ENCODE measurements at regions not wholly inside any gene's neighbourhood (a gene's known extent, or its start where the extent isn't known, plus 50 kb on each side); places are given as distances from the start of the nearest gene placed in this dataset.

DNA sequence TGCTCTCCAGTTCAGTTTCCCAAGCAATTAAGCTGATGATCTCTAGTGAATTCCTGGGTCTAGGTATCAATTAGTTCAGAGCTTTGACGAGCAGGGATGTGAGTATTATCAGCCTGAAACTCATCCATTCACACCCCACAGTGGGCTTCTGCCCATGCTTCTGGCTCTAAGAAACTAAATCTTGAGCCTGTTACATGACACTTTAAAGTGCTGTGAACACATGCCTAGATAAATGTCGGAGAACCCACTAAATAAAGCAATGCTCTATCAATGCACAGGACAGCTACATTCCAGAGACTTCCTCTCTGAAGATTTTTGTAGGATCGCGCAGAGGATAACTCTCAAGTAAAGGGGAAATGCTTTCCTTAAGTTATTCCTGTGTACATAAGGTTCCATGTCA, 356.5 kb upstream of the TNP1 start:
- DNase-seq (no peak), ATAC-seq (no peak)
- peaks cover 18% of the 10 kb centered on the region for H3K27me3 Mint-ChIP-seq
- H3K9me3 ChIP-seq (ENCODE audit: control insufficient read depth, low read length, poor library complexity, severe bottlenecking) = no peaks in the 10 kb centered on the region
- H3K4me3 Mint-ChIP-seq = no peak overlapping the region
- H3K4me1 Mint-ChIP-seq = no peaks in the 10 kb centered on the region
- no peaks in the 10 kb centered on the region for H3K36me3 Mint-ChIP-seq (ENCODE audit: low read depth)
- H3K27ac Mint-ChIP-seq = no peak overlapping the region

DNA sequence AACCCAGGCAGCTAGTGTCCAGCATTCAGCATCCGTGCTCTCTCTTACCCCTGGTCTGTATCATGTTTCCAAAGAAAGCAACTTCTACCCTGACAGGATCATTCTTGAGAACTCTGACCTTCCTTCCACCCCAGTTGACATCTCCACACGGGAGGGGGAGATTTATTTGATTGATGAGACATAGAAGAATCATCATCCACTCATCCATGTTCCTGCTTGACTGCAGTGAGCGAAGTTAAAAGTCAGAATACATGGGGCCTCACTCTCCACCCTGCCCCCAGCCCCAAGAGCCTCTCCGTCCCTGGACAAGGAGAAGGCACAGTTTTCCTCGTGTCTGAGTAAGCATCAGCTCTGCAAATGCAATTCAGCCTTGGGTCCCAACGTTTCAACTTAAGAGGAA, 356.0 kb upstream of the TNP1 start:
- Mint-ChIP-seq H3K27ac (no peak overlapping the region), H3K4me1 (no peaks in the 10 kb centered on the region), H3K36me3 (ENCODE audit: low read depth) (no peaks in the 10 kb centered on the region), H3K4me3 (no peak overlapping the region), H3K27me3 (peaks cover 18% of the 10 kb centered on the region)
- no peak for DNase-seq
- no peak for ATAC-seq
- H3K9me3 ChIP-seq (ENCODE audit: control insufficient read depth, low read length, poor library complexity, severe bottlenecking) = no peaks in the 10 kb centered on the region

DNA sequence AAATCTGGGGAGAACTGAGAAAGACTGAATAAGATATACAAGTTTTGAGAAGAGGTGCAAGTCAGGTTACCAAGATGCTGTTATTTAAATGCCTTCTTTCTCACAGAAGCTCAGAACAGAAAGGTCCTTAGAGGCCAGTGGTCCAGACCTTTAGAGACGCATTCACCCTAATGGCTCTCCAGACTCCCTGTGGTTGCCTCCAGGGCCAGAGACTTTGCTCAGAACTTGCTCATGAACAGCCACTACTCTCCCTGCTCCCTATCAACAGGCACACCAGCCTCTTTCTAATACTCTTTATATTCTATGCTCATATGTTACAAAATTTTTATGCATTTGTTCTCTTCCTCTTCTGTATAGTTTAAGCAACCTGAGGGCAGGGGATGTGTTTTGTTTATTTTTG, 349.0 kb upstream of the TNP1 start:
- H3K4me3 Mint-ChIP-seq = no peak overlapping the region
- no peak for ATAC-seq
- no peaks in the 10 kb centered on the region for H3K9me3 ChIP-seq (ENCODE audit: control insufficient read depth, low read length, poor library complexity, severe bottlenecking)
- peaks cover 35% of the 10 kb centered on the region for H3K27me3 Mint-ChIP-seq
- no peak overlapping the region for H3K27ac Mint-ChIP-seq
- no peaks in the 10 kb centered on the region for H3K36me3 Mint-ChIP-seq (ENCODE audit: low read depth)
- no peaks in the 10 kb centered on the region for H3K4me1 Mint-ChIP-seq
- DNase-seq = no peak

DNA sequence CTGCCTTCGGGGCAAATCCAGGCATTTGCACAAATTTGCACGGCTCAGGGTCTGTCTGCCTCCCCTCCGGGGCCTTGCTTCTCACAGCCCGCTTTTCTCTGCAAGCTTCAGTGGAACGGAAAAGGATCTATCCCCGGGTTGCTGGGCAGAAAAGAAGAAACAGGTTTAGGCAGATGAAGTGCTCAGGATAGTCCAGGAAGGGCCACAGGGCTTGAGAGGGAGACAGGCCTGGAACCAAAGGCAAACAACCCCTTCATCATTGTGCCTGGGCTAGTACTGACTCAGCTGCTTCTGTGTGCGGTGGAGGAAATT, 347.8 kb upstream of the TNP1 start:
- DNase-seq = no peak
- H3K27me3 Mint-ChIP-seq = peaks cover 35% of the 10 kb centered on the region
- no peaks in the 10 kb centered on the region for H3K4me1 Mint-ChIP-seq
- no peak for ATAC-seq
- H3K9me3 ChIP-seq (ENCODE audit: control insufficient read depth, low read length, poor library complexity, severe bottlenecking) = no peaks in the 10 kb centered on the region
- no peaks in the 10 kb centered on the region for H3K36me3 Mint-ChIP-seq (ENCODE audit: low read depth)
- no peak overlapping the region for H3K4me3 Mint-ChIP-seq
- no peak overlapping the region for H3K27ac Mint-ChIP-seq

DNA sequence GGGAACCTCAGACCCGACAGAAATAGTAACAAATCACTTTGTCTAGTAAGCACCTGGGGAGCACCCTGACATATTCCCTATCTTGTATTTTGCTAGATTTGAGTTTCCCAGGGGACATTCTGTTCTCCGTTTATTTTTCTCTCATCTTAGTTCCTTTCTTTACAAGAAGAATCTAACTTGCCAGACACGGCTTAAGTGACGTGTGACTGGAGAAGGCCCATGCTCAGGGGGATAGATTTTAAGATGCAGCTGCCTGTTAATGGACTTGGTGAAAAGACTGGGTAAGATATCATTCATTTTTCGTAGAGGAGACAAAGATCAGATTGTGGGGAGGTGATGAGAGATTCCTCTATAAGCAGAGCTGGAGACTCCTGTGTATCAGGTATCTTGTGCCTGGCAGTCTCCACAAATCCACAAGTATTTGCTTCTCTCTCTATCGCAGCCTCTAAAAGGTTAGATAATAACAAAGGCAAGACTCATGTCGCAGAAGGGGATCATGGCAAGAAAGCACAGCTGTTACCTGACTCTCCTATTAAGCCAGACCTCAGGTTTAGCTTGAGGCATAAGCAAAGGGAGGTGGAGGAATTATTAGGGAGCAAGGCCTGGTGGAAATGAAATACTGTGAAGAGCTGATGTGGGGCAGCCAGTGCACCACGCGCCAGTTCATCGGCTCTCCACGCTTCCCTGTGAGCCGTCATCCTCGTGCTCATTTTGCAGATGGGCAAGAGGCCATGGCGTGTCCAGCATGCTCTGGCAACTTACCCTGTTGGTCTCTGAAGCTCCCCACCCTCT, 347.2 kb upstream of the TNP1 start:
- H3K27ac Mint-ChIP-seq = no peak overlapping the region
- DNase-seq = no peak
- peaks cover 32% of the 10 kb centered on the region for H3K27me3 Mint-ChIP-seq
- H3K4me3 Mint-ChIP-seq = no peak overlapping the region
- ATAC-seq = no peak
- no peaks in the 10 kb centered on the region for H3K36me3 Mint-ChIP-seq (ENCODE audit: low read depth)
- H3K4me1 Mint-ChIP-seq = no peaks in the 10 kb centered on the region
- no peaks in the 10 kb centered on the region for H3K9me3 ChIP-seq (ENCODE audit: control insufficient read depth, low read length, poor library complexity, severe bottlenecking)

DNA sequence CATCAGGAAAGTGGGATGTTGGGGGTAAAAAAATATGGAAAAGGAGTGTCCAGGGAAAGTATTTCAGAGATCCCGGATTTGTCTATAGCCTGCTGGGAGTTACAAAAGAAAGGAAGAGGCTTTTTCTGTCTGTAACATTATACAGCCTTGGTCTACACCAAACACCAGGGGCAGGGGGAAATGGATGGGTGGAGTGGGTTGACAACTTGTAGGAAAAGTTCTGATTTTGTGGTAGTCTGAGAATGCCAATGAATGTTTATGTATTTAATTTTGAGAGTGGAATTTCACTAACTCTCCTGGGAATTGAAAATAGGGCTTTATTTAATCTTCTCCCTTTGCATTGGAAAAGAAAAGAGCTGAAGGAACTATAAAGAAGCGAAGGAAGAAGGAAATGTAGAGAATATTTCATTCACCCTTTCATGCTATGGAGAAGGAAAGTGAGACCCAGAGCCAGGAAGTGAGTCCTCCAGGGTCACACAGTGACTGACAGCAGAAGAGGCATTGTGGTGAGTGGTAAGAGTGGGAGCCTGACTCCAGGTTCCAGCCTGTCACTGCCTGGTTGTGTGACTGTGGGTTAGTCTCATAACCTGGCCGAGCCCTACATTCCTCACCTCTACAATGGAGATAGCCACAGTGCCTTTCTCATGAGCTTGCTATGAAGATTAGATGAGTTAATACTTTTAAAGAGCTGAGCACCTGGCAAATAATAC, 346.3 kb upstream of the TNP1 start:
- no peaks in the 10 kb centered on the region for H3K9me3 ChIP-seq (ENCODE audit: control insufficient read depth, low read length, poor library complexity, severe bottlenecking)
- no peak for ATAC-seq
- H3K27ac Mint-ChIP-seq = no peak overlapping the region
- peaks cover 32% of the 10 kb centered on the region for H3K27me3 Mint-ChIP-seq
- no peaks in the 10 kb centered on the region for H3K4me1 Mint-ChIP-seq
- H3K4me3 Mint-ChIP-seq = no peak overlapping the region
- no peaks in the 10 kb centered on the region for H3K36me3 Mint-ChIP-seq (ENCODE audit: low read depth)
- no peak for DNase-seq

DNA sequence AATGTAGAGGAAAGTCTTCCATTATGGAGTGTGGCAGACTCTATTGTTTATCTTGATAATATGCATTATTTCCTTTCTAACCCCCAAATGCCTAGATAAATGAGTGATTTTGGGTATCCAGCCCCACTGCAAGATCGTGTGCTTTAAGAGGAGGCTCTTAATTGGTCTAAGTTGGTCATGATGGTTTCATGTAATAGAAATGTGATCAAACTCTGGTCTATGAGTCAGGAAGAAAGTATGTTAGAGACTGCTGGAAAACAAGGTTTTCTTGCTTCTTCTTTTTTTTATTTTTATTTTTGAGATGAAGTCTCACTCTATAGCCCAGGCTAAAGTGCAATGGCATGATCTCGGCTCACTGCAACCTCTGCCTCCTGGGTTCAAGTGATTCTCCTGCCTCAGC, 344.5 kb upstream of the TNP1 start:
- Mint-ChIP-seq H3K4me3 (no peak overlapping the region), H3K4me1 (no peaks in the 10 kb centered on the region), H3K27ac (no peak overlapping the region), H3K27me3 (peaks cover 27% of the 10 kb centered on the region), H3K36me3 (ENCODE audit: low read depth) (no peaks in the 10 kb centered on the region)
- no peaks in the 10 kb centered on the region for H3K9me3 ChIP-seq (ENCODE audit: control insufficient read depth, low read length, poor library complexity, severe bottlenecking)
- ATAC-seq (no peak), DNase-seq (no peak)

DNA sequence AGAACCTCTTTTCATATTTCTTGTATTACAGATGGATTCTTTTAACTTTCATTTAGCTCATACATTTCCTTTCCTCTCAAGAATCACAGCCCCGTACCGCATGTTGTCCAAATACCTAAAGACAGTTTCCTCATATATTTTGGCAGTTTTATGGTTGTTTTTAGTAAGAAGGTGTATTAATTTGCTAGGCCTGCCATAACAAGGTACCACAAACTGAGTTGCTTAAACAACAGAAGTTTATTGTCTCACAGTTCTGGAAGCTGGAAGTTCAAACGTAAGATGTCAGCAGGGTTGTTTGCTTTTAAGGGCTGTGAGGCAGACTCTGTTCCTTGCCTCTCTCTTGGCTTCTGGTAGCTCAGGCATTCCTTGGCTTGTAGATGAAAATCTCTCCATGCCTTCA, 343.2 kb upstream of the TNP1 start:
- Mint-ChIP-seq H3K4me3 (no peak overlapping the region), H3K36me3 (ENCODE audit: low read depth) (no peaks in the 10 kb centered on the region)

DNA sequence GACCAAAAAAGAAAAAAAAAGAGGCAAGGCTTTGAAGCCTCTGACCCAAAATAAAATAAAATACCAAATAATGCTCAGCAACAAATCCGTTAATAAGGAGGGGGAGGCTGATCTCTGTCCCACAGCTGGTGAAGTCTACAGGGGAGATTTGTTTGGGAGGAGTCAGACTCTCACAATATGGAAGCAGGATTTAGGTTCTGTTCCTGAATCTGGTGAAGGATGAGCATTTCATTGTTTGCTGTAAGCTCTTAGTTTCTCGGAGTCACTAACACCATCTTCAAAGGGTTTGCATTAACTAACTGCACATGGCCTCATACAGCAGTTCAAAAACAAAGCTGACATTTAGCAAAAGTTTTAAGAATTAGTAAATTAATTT, 339.4 kb upstream of the TNP1 start:
- Mint-ChIP-seq H3K27ac (no peak overlapping the region), H3K4me1 (no peaks in the 10 kb centered on the region), H3K36me3 (ENCODE audit: low read depth) (no peaks in the 10 kb centered on the region), H3K4me3 (no peak overlapping the region), H3K27me3 (no peaks in the 10 kb centered on the region)
- ATAC-seq (no peak), DNase-seq (no peak)
- H3K9me3 ChIP-seq (ENCODE audit: control insufficient read depth, low read length, poor library complexity, severe bottlenecking) = no peaks in the 10 kb centered on the region

More for the DNA sequence above, 343.2 kb upstream of the TNP1 start:
- ATAC-seq (no peak), DNase-seq (no peak)
- no peaks in the 10 kb centered on the region for H3K9me3 ChIP-seq (ENCODE audit: control insufficient read depth, low read length, poor library complexity, severe bottlenecking)
- H3K27ac Mint-ChIP-seq = no peak overlapping the region
- peaks cover 14% of the 10 kb centered on the region for H3K27me3 Mint-ChIP-seq
- no peaks in the 10 kb centered on the region for H3K4me1 Mint-ChIP-seq

DNA sequence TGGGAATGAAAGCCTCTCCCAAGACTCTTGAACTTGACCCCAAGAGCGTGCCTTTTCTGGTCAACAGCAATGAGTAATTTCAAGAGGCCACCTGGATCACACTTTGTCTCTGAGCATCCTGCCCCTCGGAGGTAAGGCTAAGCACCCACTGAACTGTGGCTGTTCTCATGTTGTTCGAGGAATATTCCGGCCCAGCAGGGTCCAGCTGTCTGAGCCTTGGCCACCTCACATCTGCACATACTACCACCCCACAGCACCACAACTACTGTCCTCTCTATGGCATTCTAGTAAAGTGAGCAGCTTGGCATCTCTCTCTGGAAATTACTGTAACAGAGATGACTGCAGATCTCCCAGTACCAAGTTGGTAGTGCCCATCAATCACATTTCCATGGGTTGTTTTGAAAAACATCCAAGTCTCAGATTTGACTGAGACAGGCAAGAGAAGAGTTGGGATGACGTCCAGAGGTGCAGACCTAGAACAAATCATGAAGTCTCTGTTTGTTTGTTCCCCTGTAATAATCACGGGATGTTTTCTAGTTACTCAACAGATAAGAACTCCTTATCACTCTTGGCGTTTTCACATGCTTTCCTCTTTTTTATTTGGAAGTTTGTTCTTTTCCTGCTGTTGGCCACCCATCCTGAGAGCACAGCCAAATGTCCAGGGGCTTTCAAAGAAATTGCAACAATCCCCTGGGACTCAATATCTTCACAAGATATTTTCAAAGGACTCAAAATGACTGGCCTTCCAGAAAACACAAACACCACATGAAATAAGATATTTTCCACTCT, 336.0 kb upstream of the TNP1 start:
- H3K27ac Mint-ChIP-seq = no peak overlapping the region
- peaks cover 10% of the 10 kb centered on the region for H3K27me3 Mint-ChIP-seq
- no peaks in the 10 kb centered on the region for H3K9me3 ChIP-seq (ENCODE audit: control insufficient read depth, low read length, poor library complexity, severe bottlenecking)
- no peaks in the 10 kb centered on the region for H3K36me3 Mint-ChIP-seq (ENCODE audit: low read depth)
- ATAC-seq (no peak), DNase-seq (no peak)
- H3K4me3 Mint-ChIP-seq = no peak overlapping the region
- no peaks in the 10 kb centered on the region for H3K4me1 Mint-ChIP-seq

DNA sequence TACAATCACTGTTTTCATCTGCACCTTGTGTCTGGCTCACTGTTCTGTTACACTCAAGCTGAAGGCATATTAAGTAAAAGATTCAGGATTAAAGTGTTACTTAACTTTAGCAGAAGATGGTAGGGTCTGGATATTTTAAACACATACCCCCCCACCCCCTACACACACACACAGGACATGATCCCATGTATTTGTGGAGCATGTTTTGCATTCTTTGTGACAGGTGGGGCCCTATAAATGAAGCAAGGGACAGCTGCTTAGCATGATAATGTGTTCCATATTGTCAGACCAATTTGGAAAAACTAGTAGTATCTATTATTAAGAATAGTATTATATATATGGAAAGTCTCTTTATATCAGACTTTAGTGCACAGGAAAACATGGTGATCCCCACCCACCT, 335.2 kb upstream of the TNP1 start:
- Mint-ChIP-seq H3K4me1 (no peaks in the 10 kb centered on the region), H3K36me3 (ENCODE audit: low read depth) (no peaks in the 10 kb centered on the region), H3K27ac (no peak overlapping the region), H3K4me3 (no peak overlapping the region), H3K27me3 (peaks cover 10% of the 10 kb centered on the region)
- no peak for ATAC-seq
- DNase-seq = no peak
- H3K9me3 ChIP-seq (ENCODE audit: control insufficient read depth, low read length, poor library complexity, severe bottlenecking) = no peaks in the 10 kb centered on the region

DNA sequence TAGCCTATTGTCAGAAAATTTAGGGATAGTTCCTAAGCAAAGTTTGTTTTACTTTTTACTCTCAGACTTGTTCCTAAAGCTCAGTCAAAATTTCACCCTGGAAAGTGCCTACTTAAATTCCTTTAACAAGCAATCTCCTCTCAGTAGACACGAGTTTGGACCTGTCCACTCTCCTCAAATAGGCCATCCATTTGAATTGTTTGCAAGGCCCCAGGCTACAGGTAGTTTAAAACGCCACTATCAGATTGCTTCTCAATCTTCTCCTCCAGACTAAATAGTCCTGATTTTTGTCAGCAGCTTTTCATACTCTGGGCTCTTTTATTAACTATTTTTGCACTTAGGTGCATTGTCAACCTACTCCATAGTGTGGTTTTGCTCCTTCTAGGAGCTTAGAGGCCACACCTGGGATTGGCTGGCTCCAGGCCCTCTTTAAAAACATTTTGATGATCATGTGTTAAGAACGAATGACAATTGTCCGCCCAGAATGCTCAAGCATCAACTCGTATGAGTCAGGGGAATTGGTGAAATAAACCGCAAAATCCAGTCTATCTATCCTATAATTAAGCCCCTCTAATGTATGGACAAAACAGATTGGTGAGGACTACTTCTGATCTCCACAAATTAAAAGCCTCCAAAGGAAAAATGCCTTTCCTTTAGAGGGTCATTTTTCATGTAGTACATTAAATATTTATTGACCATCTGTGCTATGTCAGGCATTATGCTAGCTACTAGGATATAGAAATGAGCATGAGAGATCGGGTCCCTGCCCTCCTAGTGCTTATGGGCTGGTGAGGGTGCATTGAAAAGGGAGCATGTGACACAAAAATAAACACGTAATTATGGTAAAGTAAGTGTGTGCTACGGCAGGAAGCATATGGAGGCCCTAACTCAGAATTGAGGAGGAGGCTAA, 333.8 kb upstream of the TNP1 start:
- no peaks in the 10 kb centered on the region for H3K36me3 Mint-ChIP-seq (ENCODE audit: low read depth)

DNA sequence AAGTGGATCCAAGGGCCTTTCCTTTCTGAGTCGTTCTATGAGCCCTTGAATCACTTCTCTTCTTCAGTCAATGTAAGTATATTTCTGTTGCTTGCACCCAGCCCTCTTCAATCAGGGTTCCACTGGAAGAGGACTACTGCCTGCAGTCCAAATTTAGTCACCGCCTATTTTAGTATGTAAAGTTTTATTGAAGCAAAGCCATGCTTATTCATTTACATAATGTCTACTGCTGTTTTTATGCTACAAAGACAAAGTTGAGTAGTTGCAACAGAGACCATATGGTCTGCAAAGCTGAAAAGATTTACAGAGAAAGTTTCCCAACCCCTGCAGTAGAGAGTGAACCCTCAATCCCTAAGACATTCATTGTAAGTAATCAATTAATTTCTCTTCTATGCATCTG, 332.5 kb upstream of the TNP1 start:
- Mint-ChIP-seq H3K36me3 (ENCODE audit: low read depth) (no peaks in the 10 kb centered on the region), H3K4me3 (no peak overlapping the region), H3K27ac (no peak overlapping the region), H3K4me1 (no peaks in the 10 kb centered on the region), H3K27me3 (peaks cover 10% of the 10 kb centered on the region)
- no peaks in the 10 kb centered on the region for H3K9me3 ChIP-seq (ENCODE audit: control insufficient read depth, low read length, poor library complexity, severe bottlenecking)
- DNase-seq = no peak
- no peak for ATAC-seq

More for the DNA sequence above, 333.8 kb upstream of the TNP1 start:
- H3K4me1 Mint-ChIP-seq = no peaks in the 10 kb centered on the region
- DNase-seq (no peak), ATAC-seq (no peak)
- peaks cover 10% of the 10 kb centered on the region for H3K27me3 Mint-ChIP-seq
- H3K27ac Mint-ChIP-seq = no peak overlapping the region
- no peak overlapping the region for H3K4me3 Mint-ChIP-seq
- no peaks in the 10 kb centered on the region for H3K9me3 ChIP-seq (ENCODE audit: control insufficient read depth, low read length, poor library complexity, severe bottlenecking)
